ENCODE measurements at regions not wholly inside any gene's neighbourhood (a gene's known extent, or its start where the extent isn't known, plus 50 kb on each side); places are given as distances from the start of the nearest gene placed in this dataset.
"Not testable (repeated sequence)": the region's sequence is repeated elsewhere in the genome, so short reads cannot be mapped to it uniquely, and the experiment has no call there.

GRCh38 chr9:90226839-90227338 lies 415.7 kb downstream of the DIRAS2 start:
- H3K4me1 Mint-ChIP-seq (ENCODE audit: unreplicated experiment); H3K36me3 Mint-ChIP-seq (ENCODE audit: unreplicated experiment); H3K4me3 Mint-ChIP-seq (ENCODE audit: unreplicated experiment); H3K27ac Mint-ChIP-seq (ENCODE audit: unreplicated experiment); H3K9me3 Mint-ChIP-seq (ENCODE audit: unreplicated experiment); DNase-seq (ENCODE audit: extremely low spot score, unreplicated experiment); H3K27me3 Mint-ChIP-seq (ENCODE audit: unreplicated experiment): not testable (repeated sequence)
- peak; percentile 86 for TF ChIP-seq CTCF (IDR thresholded peaks at IDR 0.05)

GRCh38 chr9:90233081-90233480 lies 409.5 kb downstream of the DIRAS2 start:
- H3K4me1 Mint-ChIP-seq (ENCODE audit: unreplicated experiment); H3K36me3 Mint-ChIP-seq (ENCODE audit: unreplicated experiment); H3K27ac Mint-ChIP-seq (ENCODE audit: unreplicated experiment); H3K4me3 Mint-ChIP-seq (ENCODE audit: unreplicated experiment); DNase-seq (ENCODE audit: extremely low spot score, unreplicated experiment); H3K27me3 Mint-ChIP-seq (ENCODE audit: unreplicated experiment); H3K9me3 Mint-ChIP-seq (ENCODE audit: unreplicated experiment): not testable (repeated sequence)

- H3K4me3 Mint-ChIP-seq (ENCODE audit: unreplicated experiment): no peak overlapping the region
- no peaks in the 10 kb centered on the region for H3K4me1 Mint-ChIP-seq (ENCODE audit: unreplicated experiment)
- no peaks in the 10 kb centered on the region for H3K36me3 Mint-ChIP-seq (ENCODE audit: unreplicated experiment)
- peaks cover 24% of the 10 kb centered on the region for H3K27me3 Mint-ChIP-seq (ENCODE audit: unreplicated experiment)
- H3K27ac Mint-ChIP-seq (ENCODE audit: unreplicated experiment): no peak overlapping the region
- TF ChIP-seq CTCF (IDR thresholded peaks at IDR 0.05): no peak
- no peak for DNase-seq (ENCODE audit: extremely low spot score, unreplicated experiment)
- H3K9me3 Mint-ChIP-seq (ENCODE audit: unreplicated experiment): no peaks in the 10 kb centered on the region
These were observed 402.1 kb downstream of the DIRAS2 start for GRCh38 chr9:90240541-90240940.

GRCh38 chr9:90245661-90246060 lies 397.0 kb downstream of the DIRAS2 start:
- Mint-ChIP-seq H3K27me3 (ENCODE audit: unreplicated experiment) (peaks cover 16% of the 10 kb centered on the region), H3K4me1 (ENCODE audit: unreplicated experiment) (no peaks in the 10 kb centered on the region), H3K27ac (ENCODE audit: unreplicated experiment) (no peak overlapping the region), H3K4me3 (ENCODE audit: unreplicated experiment) (no peak overlapping the region), H3K36me3 (ENCODE audit: unreplicated experiment) (no peaks in the 10 kb centered on the region), H3K9me3 (ENCODE audit: unreplicated experiment) (no peaks in the 10 kb centered on the region)
- no peak for TF ChIP-seq CTCF (IDR thresholded peaks at IDR 0.05)
- no peak for DNase-seq (ENCODE audit: extremely low spot score, unreplicated experiment)

- Mint-ChIP-seq H3K27me3 (ENCODE audit: unreplicated experiment) (peaks cover 8% of the 10 kb centered on the region), H3K27ac (ENCODE audit: unreplicated experiment) (no peak overlapping the region), H3K4me1 (ENCODE audit: unreplicated experiment) (no peaks in the 10 kb centered on the region), H3K9me3 (ENCODE audit: unreplicated experiment) (peaks cover 4% of the 10 kb centered on the region), H3K36me3 (ENCODE audit: unreplicated experiment) (no peaks in the 10 kb centered on the region), H3K4me3 (ENCODE audit: unreplicated experiment) (no peak overlapping the region)
- no peak for TF ChIP-seq CTCF (IDR thresholded peaks at IDR 0.05)
- no peak for DNase-seq (ENCODE audit: extremely low spot score, unreplicated experiment)
These were observed 393.5 kb downstream of the DIRAS2 start for GRCh38 chr9:90249094-90249493.

GRCh38 chr9:90251316-90251715 lies 391.3 kb downstream of the DIRAS2 start:
- Mint-ChIP-seq H3K27ac (ENCODE audit: unreplicated experiment) (no peak overlapping the region), H3K9me3 (ENCODE audit: unreplicated experiment) (peaks cover 4% of the 10 kb centered on the region), H3K36me3 (ENCODE audit: unreplicated experiment) (no peaks in the 10 kb centered on the region), H3K4me1 (ENCODE audit: unreplicated experiment) (no peaks in the 10 kb centered on the region), H3K27me3 (ENCODE audit: unreplicated experiment) (peaks cover 6% of the 10 kb centered on the region), H3K4me3 (ENCODE audit: unreplicated experiment) (no peak overlapping the region)
- DNase-seq (ENCODE audit: extremely low spot score, unreplicated experiment): no peak
- no peak for TF ChIP-seq CTCF (IDR thresholded peaks at IDR 0.05)
